ENCODE measurements at regions not wholly inside any gene's neighbourhood (a gene's known extent, or its start where the extent isn't known, plus 50 kb on each side); places are given as distances from the start of the nearest gene placed in this dataset.

- no peak for ATAC-seq (replicated peaks in 1 of 2)
Observed at GRCh38 chr12:83821967-83822366, 1090.6 kb downstream of the SLC6A15 start.

GRCh38 chr12:83818881-83819280 lies 1093.7 kb downstream of the SLC6A15 start:
- Mint-ChIP-seq H3K4me1 (ENCODE audit: low read depth) (no peaks in the 10 kb centered on the region), H3K27ac (no peak overlapping the region), H3K9me3 (no peaks in the 10 kb centered on the region), H3K36me3 (ENCODE audit: insufficient read depth in 2 of 2) (no peaks in the 10 kb centered on the region), H3K27me3 (ENCODE audit: low read depth) (no peaks in the 10 kb centered on the region), H3K4me3 (no peak overlapping the region)
- no peak for ATAC-seq (replicated peaks in 1 of 2)
- DNase-seq = no peak

More at GRCh38 chr12:83821967-83822366, 1090.6 kb downstream of the SLC6A15 start:
- Mint-ChIP-seq H3K4me3 (no peak overlapping the region), H3K27ac (no peak overlapping the region), H3K36me3 (ENCODE audit: insufficient read depth in 2 of 2) (no peaks in the 10 kb centered on the region), H3K4me1 (ENCODE audit: low read depth) (no peaks in the 10 kb centered on the region), H3K9me3 (no peaks in the 10 kb centered on the region), H3K27me3 (ENCODE audit: low read depth) (no peaks in the 10 kb centered on the region)
- DNase-seq = no peak

DNA sequence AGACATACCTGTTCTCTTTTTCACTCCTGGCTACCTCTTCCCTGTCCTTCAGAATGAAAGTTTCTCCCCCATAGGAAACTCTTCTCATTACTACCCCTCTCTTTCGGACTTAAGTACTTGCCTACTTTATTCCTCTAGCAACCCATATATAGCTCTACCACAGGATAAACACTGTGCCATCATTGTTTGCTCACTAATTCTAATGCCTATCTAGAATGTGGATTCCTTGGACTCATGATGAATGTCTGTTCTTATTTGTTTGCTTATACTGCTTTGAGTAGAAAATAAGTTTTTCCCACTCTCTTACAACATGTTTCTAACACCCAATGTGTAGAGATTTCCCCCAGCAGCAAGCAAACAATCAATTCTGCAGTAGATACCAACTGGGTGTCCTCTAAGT lies 1094.9 kb downstream of the SLC6A15 start:
- no peak for DNase-seq
- H3K36me3 Mint-ChIP-seq (ENCODE audit: insufficient read depth in 2 of 2) = no peaks in the 10 kb centered on the region
- no peak for ATAC-seq (replicated peaks in 1 of 2)
- H3K27ac Mint-ChIP-seq = no peak overlapping the region
- H3K27me3 Mint-ChIP-seq (ENCODE audit: low read depth) = no peaks in the 10 kb centered on the region
- no peaks in the 10 kb centered on the region for H3K9me3 Mint-ChIP-seq
- H3K4me3 Mint-ChIP-seq = no peak overlapping the region
- H3K4me1 Mint-ChIP-seq (ENCODE audit: low read depth) = no peaks in the 10 kb centered on the region

- no peak for ATAC-seq (replicated peaks in 1 of 2)
- no peaks in the 10 kb centered on the region for H3K27me3 Mint-ChIP-seq (ENCODE audit: low read depth)
- no peaks in the 10 kb centered on the region for H3K4me1 Mint-ChIP-seq (ENCODE audit: low read depth)
- H3K27ac Mint-ChIP-seq = no peak overlapping the region
- H3K4me3 Mint-ChIP-seq = no peak overlapping the region
- no peaks in the 10 kb centered on the region for H3K36me3 Mint-ChIP-seq (ENCODE audit: insufficient read depth in 2 of 2)
- DNase-seq = no peak
- H3K9me3 Mint-ChIP-seq = no peaks in the 10 kb centered on the region
Observed at GRCh38 chr12:83808591-83808990, 1104.0 kb downstream of the SLC6A15 start.

GRCh38 chr12:83807871-83808270 lies 1104.7 kb downstream of the SLC6A15 start:
- H3K4me3 Mint-ChIP-seq = no peak overlapping the region
- no peaks in the 10 kb centered on the region for H3K4me1 Mint-ChIP-seq (ENCODE audit: low read depth)
- DNase-seq (no peak), ATAC-seq (replicated peaks in 1 of 2) (no peak)
- H3K36me3 Mint-ChIP-seq (ENCODE audit: insufficient read depth in 2 of 2) = no peaks in the 10 kb centered on the region
- H3K27ac Mint-ChIP-seq = no peak overlapping the region
- H3K9me3 Mint-ChIP-seq = no peaks in the 10 kb centered on the region
- no peaks in the 10 kb centered on the region for H3K27me3 Mint-ChIP-seq (ENCODE audit: low read depth)

DNA sequence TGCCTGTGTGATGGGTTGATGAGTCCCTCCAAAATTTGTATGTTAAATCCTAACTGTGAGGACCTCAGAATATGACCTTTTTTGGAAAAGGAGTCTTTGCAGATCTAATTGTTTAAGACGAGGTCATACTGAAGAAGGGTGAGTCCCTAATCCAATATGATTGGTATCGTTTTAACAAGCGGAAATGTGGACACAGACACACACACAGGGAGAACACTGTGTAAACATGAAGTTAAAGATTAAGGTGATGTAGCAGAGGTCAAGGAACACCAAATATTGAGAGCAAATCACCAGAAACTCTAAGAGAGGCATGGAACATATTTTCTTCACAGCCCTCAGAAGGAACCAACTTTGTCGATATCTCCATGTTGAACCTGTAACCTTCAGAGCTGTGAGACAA lies 1106.7 kb downstream of the SLC6A15 start:
- no peak overlapping the region for H3K27ac Mint-ChIP-seq
- ATAC-seq (replicated peaks in 1 of 2) (no peak), DNase-seq (no peak)
- no peaks in the 10 kb centered on the region for H3K4me1 Mint-ChIP-seq (ENCODE audit: low read depth)
- H3K4me3 Mint-ChIP-seq = no peak overlapping the region
- H3K36me3 Mint-ChIP-seq (ENCODE audit: insufficient read depth in 2 of 2) = no peaks in the 10 kb centered on the region
- H3K9me3 Mint-ChIP-seq = no peaks in the 10 kb centered on the region
- no peaks in the 10 kb centered on the region for H3K27me3 Mint-ChIP-seq (ENCODE audit: low read depth)

GRCh38 chr12:83805156-83805772 lies 1107.3 kb downstream of the SLC6A15 start:
- DNase-seq = no peak
- no peaks in the 10 kb centered on the region for H3K36me3 Mint-ChIP-seq (ENCODE audit: insufficient read depth in 2 of 2)
- no peaks in the 10 kb centered on the region for H3K27me3 Mint-ChIP-seq (ENCODE audit: low read depth)
- no peak overlapping the region for H3K27ac Mint-ChIP-seq
- no peak overlapping the region for H3K4me3 Mint-ChIP-seq
- H3K9me3 Mint-ChIP-seq = no peaks in the 10 kb centered on the region
- no peaks in the 10 kb centered on the region for H3K4me1 Mint-ChIP-seq (ENCODE audit: low read depth)
- ATAC-seq (replicated peaks in 1 of 2) = no peak

- no peak overlapping the region for H3K27ac Mint-ChIP-seq
Observed at GRCh38 chr12:83801972-83802371, 1110.6 kb downstream of the SLC6A15 start.

DNA sequence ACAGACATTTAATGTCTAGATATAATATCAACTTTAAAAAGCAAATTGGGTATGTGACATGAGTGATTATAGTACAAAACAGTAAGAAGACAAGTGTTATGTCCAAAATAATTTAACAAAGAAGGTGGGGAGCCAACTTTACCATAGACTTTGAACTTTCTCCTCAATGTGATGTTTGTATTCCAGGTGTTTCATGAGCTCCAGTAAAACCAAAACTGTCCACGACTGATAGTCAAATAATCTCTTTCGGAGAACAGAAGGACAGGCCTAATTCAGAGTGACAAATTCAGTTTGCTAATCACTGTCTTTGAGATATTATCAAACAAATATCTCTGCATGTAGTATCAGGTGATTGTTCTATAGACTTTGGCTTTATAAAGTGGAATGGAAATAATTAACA lies 1112.6 kb downstream of the SLC6A15 start:
- DNase-seq (no peak), ATAC-seq (replicated peaks in 1 of 2) (no peak)
- H3K27me3 Mint-ChIP-seq (ENCODE audit: low read depth) = no peaks in the 10 kb centered on the region
- H3K4me3 Mint-ChIP-seq = no peak overlapping the region
- H3K36me3 Mint-ChIP-seq (ENCODE audit: insufficient read depth in 2 of 2) = no peaks in the 10 kb centered on the region
- no peak overlapping the region for H3K27ac Mint-ChIP-seq
- no peaks in the 10 kb centered on the region for H3K4me1 Mint-ChIP-seq (ENCODE audit: low read depth)
- H3K9me3 Mint-ChIP-seq = peaks cover 0 to 2% of the 10 kb centered on the region in 2 donors

More at GRCh38 chr12:83801972-83802371, 1110.6 kb downstream of the SLC6A15 start:
- DNase-seq (no peak), ATAC-seq (replicated peaks in 1 of 2) (no peak)
- Mint-ChIP-seq H3K4me1 (ENCODE audit: low read depth) (no peaks in the 10 kb centered on the region), H3K9me3 (peaks cover 0 to 2% of the 10 kb centered on the region in 2 donors), H3K4me3 (no peak overlapping the region), H3K27me3 (ENCODE audit: low read depth) (no peaks in the 10 kb centered on the region), H3K36me3 (ENCODE audit: insufficient read depth in 2 of 2) (no peaks in the 10 kb centered on the region)

- H3K9me3 Mint-ChIP-seq = peaks cover 0 to 2% of the 10 kb centered on the region in 2 donors
- H3K27ac Mint-ChIP-seq = no peak overlapping the region
- ATAC-seq (replicated peaks in 1 of 2) (no peak), DNase-seq (no peak)
- H3K36me3 Mint-ChIP-seq (ENCODE audit: insufficient read depth in 2 of 2) = no peaks in the 10 kb centered on the region
- H3K27me3 Mint-ChIP-seq (ENCODE audit: low read depth) = no peaks in the 10 kb centered on the region
- H3K4me1 Mint-ChIP-seq (ENCODE audit: low read depth) = no peaks in the 10 kb centered on the region
- H3K4me3 Mint-ChIP-seq = no peak overlapping the region
Observed at GRCh38 chr12:83796531-83796930, 1109.8 kb downstream of the TMTC2 start.

DNA sequence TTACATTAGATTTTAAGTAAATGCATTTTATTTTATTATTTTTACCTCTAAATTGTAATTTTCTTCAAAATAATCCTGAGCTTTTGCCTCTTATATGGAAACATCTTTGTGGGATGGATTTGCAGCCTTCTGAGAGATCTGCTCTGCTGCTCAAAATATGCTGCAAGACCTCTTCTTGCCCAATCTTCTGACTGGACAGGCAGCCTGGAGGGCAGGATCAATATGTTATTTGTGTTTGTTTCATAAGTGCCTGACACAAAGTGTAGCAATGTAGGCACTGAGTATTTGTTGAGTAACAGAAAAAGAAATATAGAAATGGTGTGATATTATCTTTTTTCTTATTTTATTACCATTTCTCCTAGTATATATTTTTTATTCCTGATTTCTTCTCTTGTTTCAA lies 1106.9 kb downstream of the TMTC2 start:
- H3K27ac Mint-ChIP-seq = no peak overlapping the region
- no peaks in the 10 kb centered on the region for H3K9me3 Mint-ChIP-seq
- no peaks in the 10 kb centered on the region for H3K27me3 Mint-ChIP-seq (ENCODE audit: low read depth)
- ATAC-seq (replicated peaks in 1 of 2) = no peak
- no peak overlapping the region for H3K4me3 Mint-ChIP-seq
- DNase-seq = no peak
- H3K36me3 Mint-ChIP-seq (ENCODE audit: insufficient read depth in 2 of 2) = no peaks in the 10 kb centered on the region
- no peaks in the 10 kb centered on the region for H3K4me1 Mint-ChIP-seq (ENCODE audit: low read depth)

GRCh38 chr12:83784298-83784890 lies 1097.7 kb downstream of the TMTC2 start:
- H3K27ac Mint-ChIP-seq = no peak overlapping the region
- no peaks in the 10 kb centered on the region for H3K27me3 Mint-ChIP-seq (ENCODE audit: low read depth)
- DNase-seq (no peak), ATAC-seq (replicated peaks in 1 of 2) (no peak)
- H3K9me3 Mint-ChIP-seq = peaks cover 2 to 3% of the 10 kb centered on the region in 2 donors
- H3K4me3 Mint-ChIP-seq = no peak overlapping the region
- no peaks in the 10 kb centered on the region for H3K4me1 Mint-ChIP-seq (ENCODE audit: low read depth)
- peaks cover 0 to 2% of the 10 kb centered on the region in 2 donors for H3K36me3 Mint-ChIP-seq (ENCODE audit: insufficient read depth in 2 of 2)

- Mint-ChIP-seq H3K27ac (no peak overlapping the region), H3K4me1 (ENCODE audit: low read depth) (no peaks in the 10 kb centered on the region), H3K4me3 (no peak overlapping the region), H3K9me3 (peaks cover 3 to 10% of the 10 kb centered on the region in 2 donors), H3K36me3 (ENCODE audit: insufficient read depth in 2 of 2) (peaks cover 0 to 2% of the 10 kb centered on the region in 2 donors), H3K27me3 (ENCODE audit: low read depth) (no peaks in the 10 kb centered on the region)
- ATAC-seq (replicated peaks in 1 of 2) (no peak), DNase-seq (no peak)
Observed at GRCh38 chr12:83779526-83779925, 1092.8 kb downstream of the TMTC2 start.

- H3K9me3 Mint-ChIP-seq = peaks cover 10 to 15% of the 10 kb centered on the region in 2 donors
- H3K27me3 Mint-ChIP-seq (ENCODE audit: low read depth) = no peaks in the 10 kb centered on the region
- DNase-seq = no peak
- H3K27ac Mint-ChIP-seq = no peak overlapping the region
- ATAC-seq (replicated peaks in 1 of 2) = no peak
- peaks cover 4% of the 10 kb centered on the region in 2 donors for H3K36me3 Mint-ChIP-seq (ENCODE audit: insufficient read depth in 2 of 2)
- no peaks in the 10 kb centered on the region for H3K4me1 Mint-ChIP-seq (ENCODE audit: low read depth)
- no peak overlapping the region for H3K4me3 Mint-ChIP-seq
Observed at GRCh38 chr12:83769151-83769550, 1082.4 kb downstream of the TMTC2 start.
